Right lobe of liver (tissue), 4 donors: ENCODE measurements at regions not wholly inside any gene's neighbourhood (a gene's known extent, or its start where the extent isn't known, plus 50 kb on each side); places are given as distances from the start of the nearest gene placed in this dataset.

Experiments
- POLR2A ChIP-seq: fragments of 450-650 bp; IDR thresholded peaks from one replicate; pipeline ENCODE4 v1.6.1; 2017; ENCODE audit warnings: antibody characterized with exemption, mild to moderate bottlenecking
- TF ChIP-seq, protein P1 (sequence below), 4 donors: fragments of 200-600 bp in 3 of 4; fragments of 450-650 bp in 1 of 4; IDR thresholded peaks; one replicate each; pipeline versions ENCODE4 v1.5.1 to v1.8.0; 2016 to 2022; ENCODE audit warnings: antibody characterized with exemption in 4 of 4, mild to moderate bottlenecking in 2 of 4
- donor health status: DM: no; HTN: no; CAD: no.
- donor health status: DM: no; HTN: no; CAD: no.
- donor health status: DM: no; HTN: yes; CAD: no.

GRCh38 chr3:65060904-65061303, 373.1 kb upstream of the ADAMTS9 start:
- no peak for TF ChIP-seq POLR2A
- TF ChIP-seq, protein P1, sequence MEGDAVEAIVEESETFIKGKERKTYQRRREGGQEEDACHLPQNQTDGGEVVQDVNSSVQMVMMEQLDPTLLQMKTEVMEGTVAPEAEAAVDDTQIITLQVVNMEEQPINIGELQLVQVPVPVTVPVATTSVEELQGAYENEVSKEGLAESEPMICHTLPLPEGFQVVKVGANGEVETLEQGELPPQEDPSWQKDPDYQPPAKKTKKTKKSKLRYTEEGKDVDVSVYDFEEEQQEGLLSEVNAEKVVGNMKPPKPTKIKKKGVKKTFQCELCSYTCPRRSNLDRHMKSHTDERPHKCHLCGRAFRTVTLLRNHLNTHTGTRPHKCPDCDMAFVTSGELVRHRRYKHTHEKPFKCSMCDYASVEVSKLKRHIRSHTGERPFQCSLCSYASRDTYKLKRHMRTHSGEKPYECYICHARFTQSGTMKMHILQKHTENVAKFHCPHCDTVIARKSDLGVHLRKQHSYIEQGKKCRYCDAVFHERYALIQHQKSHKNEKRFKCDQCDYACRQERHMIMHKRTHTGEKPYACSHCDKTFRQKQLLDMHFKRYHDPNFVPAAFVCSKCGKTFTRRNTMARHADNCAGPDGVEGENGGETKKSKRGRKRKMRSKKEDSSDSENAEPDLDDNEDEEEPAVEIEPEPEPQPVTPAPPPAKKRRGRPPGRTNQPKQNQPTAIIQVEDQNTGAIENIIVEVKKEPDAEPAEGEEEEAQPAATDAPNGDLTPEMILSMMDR (IDR thresholded peaks at IDR 0.05) = no peak
